H9 (cell line): ENCODE measurements at regions not wholly inside any gene's neighbourhood (a gene's known extent, or its start where the extent isn't known, plus 50 kb on each side); places are given as distances from the start of the nearest gene placed in this dataset.

ENCODE experiments used
- DNase-seq: peaks from one replicate; pipeline ENCODE4 v3.0.0-alpha.2; 2017
- H2AFZ ChIP-seq: one replicate; pipeline ENCODE4 v1.6.1; 2013; ENCODE audit warnings: mild to moderate bottlenecking, low read length, control low read depth, moderate library complexity
- H2AK5ac ChIP-seq: 2 replicates; pipeline ENCODE4 v1.6.1; 2013; ENCODE audit warnings: low read length, control low read depth, mixed read lengths; ENCODE audit not compliant: insufficient read length
- H2BK120ac ChIP-seq: one replicate; pipeline ENCODE4 v1.6.1; 2013; ENCODE audit warnings: low read depth, mild to moderate bottlenecking, low read length, control low read depth, inconsistent platforms; ENCODE audit not compliant: poor library complexity, severe bottlenecking
- H2BK12ac ChIP-seq: 2 replicates; pipeline ENCODE4 v1.6.1; 2013; ENCODE audit warnings: low read length, control low read depth, mixed read lengths, low read depth; ENCODE audit not compliant: insufficient read length
- H2BK15ac ChIP-seq: 2 replicates; pipeline ENCODE4 v1.6.1; 2013; ENCODE audit warnings: low read depth, low read length, control low read depth
- H2BK20ac ChIP-seq: one replicate; pipeline ENCODE4 v1.6.1; 2013; ENCODE audit warnings: low read depth, mild to moderate bottlenecking, low read length, control low read depth, inconsistent platforms; ENCODE audit not compliant: poor library complexity, severe bottlenecking
- H2BK5ac ChIP-seq: 2 replicates; pipeline ENCODE4 v1.6.1; 2013; ENCODE audit warnings: low read length, control low read depth, mixed read lengths; ENCODE audit not compliant: insufficient read length
- H3K14ac ChIP-seq: 2 replicates; pipeline ENCODE4 v1.6.1; 2013; ENCODE audit warnings: low read length, control low read depth; ENCODE audit not compliant: insufficient read depth
- H3K18ac ChIP-seq: 2 replicates; pipeline ENCODE4 v1.6.1; 2013; ENCODE audit warnings: low read depth, mild to moderate bottlenecking, mixed read lengths, low read length, control low read depth; ENCODE audit not compliant: insufficient read length
- H3K23ac ChIP-seq: 2 replicates; pipeline ENCODE4 v1.6.1; 2013; ENCODE audit warnings: low read length, control low read depth, mixed read lengths, low read depth; ENCODE audit not compliant: insufficient read length
- H3K23me2 ChIP-seq: 2 replicates; pipeline ENCODE4 v1.6.1; 2013; ENCODE audit warnings: low read depth, mild to moderate bottlenecking, mixed read lengths, low read length, control low read depth; ENCODE audit not compliant: insufficient read length, poor library complexity, severe bottlenecking
- H3K27ac ChIP-seq: 2 replicates; pipeline ENCODE4 v1.5.1; 2013; ENCODE audit warnings: low read length, control low read depth, mixed read lengths, low read depth; ENCODE audit not compliant: insufficient read length
- H3K27me3 ChIP-seq: 2 replicates; pipeline ENCODE4 v1.6.1; 2013; ENCODE audit warnings: low read length, control low read depth, inconsistent platforms; ENCODE audit not compliant: insufficient read depth
- H3K4ac ChIP-seq: 2 replicates; pipeline ENCODE4 v1.6.1; 2013; ENCODE audit warnings: low read depth, mild to moderate bottlenecking, control low read depth, inconsistent platforms, low read length, moderate library complexity
- H3K4me1 ChIP-seq: 2 replicates; pipeline ENCODE4 v1.6.1; 2013; ENCODE audit warnings: low read length, control low read depth, inconsistent platforms; ENCODE audit not compliant: insufficient read depth
- H3K4me2 ChIP-seq: 2 replicates; pipeline ENCODE4 v1.6.1; 2013; ENCODE audit warnings: low read length, control low read depth, mixed read lengths; ENCODE audit not compliant: insufficient read length, insufficient read depth
- H3K56ac ChIP-seq: 2 replicates; pipeline ENCODE4 v1.6.1; 2013; ENCODE audit warnings: low read depth, mild to moderate bottlenecking, mixed read lengths, low read length, control low read depth; ENCODE audit not compliant: insufficient read length
- H3K79me1 ChIP-seq: 2 replicates; pipeline ENCODE4 v1.6.1; 2013; ENCODE audit warnings: low read depth, mild to moderate bottlenecking, moderate library complexity, low read length, control low read depth, inconsistent platforms; ENCODE audit not compliant: insufficient read depth, poor library complexity, severe bottlenecking
- H3K79me2 ChIP-seq: 2 replicates; pipeline ENCODE4 v1.6.1; 2013; ENCODE audit warnings: low read length, control low read depth, inconsistent platforms; ENCODE audit not compliant: insufficient read depth
- H3K9ac ChIP-seq: 2 replicates; pipeline ENCODE4 v1.6.1; 2013; ENCODE audit warnings: low read length, control low read depth, mixed read lengths; ENCODE audit not compliant: insufficient read length; ENCODE audit errors: extremely low read depth
- H3K9me3 ChIP-seq: one replicate; pipeline ENCODE4 v1.6.1; 2013; ENCODE audit warnings: low read depth, low read length, inconsistent platforms; ENCODE audit not compliant: control insufficient read depth
- H3T11ph ChIP-seq: one replicate; pipeline ENCODE4 v1.6.1; 2013; ENCODE audit warnings: mild to moderate bottlenecking, low read length, control low read depth, inconsistent platforms
- H4K20me1 ChIP-seq: one replicate; pipeline ENCODE4 v1.6.1; 2013; ENCODE audit not compliant: control insufficient read depth, insufficient read length, insufficient read depth
- H4K5ac ChIP-seq: 2 replicates; pipeline ENCODE4 v1.6.1; 2013; ENCODE audit warnings: low read depth, mild to moderate bottlenecking, mixed read lengths, low read length, control low read depth; ENCODE audit not compliant: insufficient read length
- H4K8ac ChIP-seq: replicated peaks from 2 replicates; pipeline ENCODE4 v1.6.1; 2013; ENCODE audit warnings: low read length, control low read depth, mixed read lengths, low read depth; ENCODE audit not compliant: insufficient read length
- H4K91ac ChIP-seq: 2 replicates; pipeline ENCODE4 v1.6.1; 2013; ENCODE audit warnings: low read depth, mild to moderate bottlenecking, moderate library complexity, mixed read lengths, low read length, control low read depth; ENCODE audit not compliant: insufficient read length
- H3K27ac Mint-ChIP-seq, 3 experiments: 2 replicates in 2 of 3; 3 replicates in 1 of 3; pipeline ENCODE4 v1.8.0; 2020 to 2021; ENCODE audit warnings: mixed read lengths in 3 of 3, mild to moderate bottlenecking in 1 of 3, moderate library complexity in 1 of 3
- H3K27me3 Mint-ChIP-seq: 2 replicates; pipeline ENCODE4 v1.8.0; 2021; ENCODE audit warnings: low read depth, mild to moderate bottlenecking, moderate library complexity, mixed read lengths
- H3K36me3 Mint-ChIP-seq, 3 experiments: 2 replicates in 2 of 3; 3 replicates in 1 of 3; pipeline ENCODE4 v1.8.0; 2020 to 2021; ENCODE audit warnings: low read depth in 3 of 3, mixed read lengths in 3 of 3; ENCODE audit not compliant: insufficient read depth in 1 of 3
- H3K4me1 Mint-ChIP-seq, 2 experiments: 2 replicates each; pipeline ENCODE4 v1.8.0; 2020; ENCODE audit warnings: mixed read lengths in 2 of 2
- H3K4me3 Mint-ChIP-seq, 2 experiments: 2 replicates in 1 of 2; 3 replicates in 1 of 2; pipeline ENCODE4 v1.8.0; 2020 to 2021; ENCODE audit warnings: mild to moderate bottlenecking in 2 of 2, mixed read lengths in 2 of 2, moderate library complexity in 1 of 2
- H3K9me3 Mint-ChIP-seq, 2 experiments: 2 replicates in 1 of 2; 3 replicates in 1 of 2; pipeline ENCODE4 v1.8.0; 2020; ENCODE audit warnings: mild to moderate bottlenecking in 2 of 2, mixed read lengths in 2 of 2, moderate library complexity in 1 of 2
- WGBS: extraction: QIAGEN DNeasy Blood & Tissue Kit; methylation state at CpG from one replicate; pipeline ENCODE4 v1.1.7; 2013; ENCODE audit warnings: missing lambda C conversion rate, low lambda C conversion rate, mixed read lengths; ENCODE audit not compliant: insufficient read length; ENCODE audit errors: extremely low coverage; 5-methylcytosine and 5-hydroxymethylcytosine counted together
- TF ChIP-seq, protein P1 (sequence below): fragments of 200-600 bp; sonication (generic); conservative IDR thresholded peaks from 3 replicates; pipeline ENCODE4 v1.8.0; 2021; ENCODE audit warnings: antibody characterized with exemption, mild to moderate bottlenecking

DNA sequence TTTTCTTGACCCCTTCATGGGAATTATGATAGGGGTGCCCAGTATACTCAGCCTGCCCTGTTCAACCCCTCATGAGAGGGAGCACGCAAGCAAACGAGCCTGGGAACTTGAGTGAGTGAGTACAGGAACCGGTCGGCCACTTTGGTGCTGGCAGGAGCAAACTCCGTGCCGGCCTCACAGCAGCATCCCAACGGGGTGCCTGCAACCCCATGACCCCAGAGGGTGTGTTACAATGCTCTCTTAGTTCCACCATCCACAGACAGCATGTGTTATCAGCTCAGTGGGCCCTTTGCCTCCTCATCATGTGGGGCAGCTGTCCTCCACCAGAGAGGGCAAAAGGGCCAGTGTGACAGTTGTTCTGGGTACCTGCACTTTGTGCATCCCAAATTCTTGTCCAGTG, 289.8 kb downstream of the FRK start:
- TF ChIP-seq, protein P1, sequence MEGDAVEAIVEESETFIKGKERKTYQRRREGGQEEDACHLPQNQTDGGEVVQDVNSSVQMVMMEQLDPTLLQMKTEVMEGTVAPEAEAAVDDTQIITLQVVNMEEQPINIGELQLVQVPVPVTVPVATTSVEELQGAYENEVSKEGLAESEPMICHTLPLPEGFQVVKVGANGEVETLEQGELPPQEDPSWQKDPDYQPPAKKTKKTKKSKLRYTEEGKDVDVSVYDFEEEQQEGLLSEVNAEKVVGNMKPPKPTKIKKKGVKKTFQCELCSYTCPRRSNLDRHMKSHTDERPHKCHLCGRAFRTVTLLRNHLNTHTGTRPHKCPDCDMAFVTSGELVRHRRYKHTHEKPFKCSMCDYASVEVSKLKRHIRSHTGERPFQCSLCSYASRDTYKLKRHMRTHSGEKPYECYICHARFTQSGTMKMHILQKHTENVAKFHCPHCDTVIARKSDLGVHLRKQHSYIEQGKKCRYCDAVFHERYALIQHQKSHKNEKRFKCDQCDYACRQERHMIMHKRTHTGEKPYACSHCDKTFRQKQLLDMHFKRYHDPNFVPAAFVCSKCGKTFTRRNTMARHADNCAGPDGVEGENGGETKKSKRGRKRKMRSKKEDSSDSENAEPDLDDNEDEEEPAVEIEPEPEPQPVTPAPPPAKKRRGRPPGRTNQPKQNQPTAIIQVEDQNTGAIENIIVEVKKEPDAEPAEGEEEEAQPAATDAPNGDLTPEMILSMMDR, result no peak
- Histone ChIP-seq H2AK5ac (no peak overlapping the region), H3K4ac (no peak overlapping the region), H3K4me2 (no peak overlapping the region), H3K14ac (no peak overlapping the region), H3K4me1 (no peaks in the 10 kb centered on the region), H3K18ac (no peak overlapping the region), H3K27ac (no peak overlapping the region), H4K91ac (no peak overlapping the region), H3K27me3 (no peaks in the 10 kb centered on the region), H3K23ac (no peak overlapping the region), H2BK12ac (no peak overlapping the region), H2AFZ (no peak overlapping the region), H3K79me2 (no peaks in the 10 kb centered on the region), H3K79me1 (no peaks in the 10 kb centered on the region), H2BK15ac (no peak overlapping the region), H4K8ac (no peak overlapping the region), H2BK20ac (no peak overlapping the region), H3K9ac (no peak overlapping the region), H3T11ph (no peak overlapping the region), H3K9me3 (no peaks in the 10 kb centered on the region), H4K20me1 (no peaks in the 10 kb centered on the region), H3K56ac (no peak overlapping the region), H3K23me2 (no peaks in the 10 kb centered on the region), H4K5ac (no peak overlapping the region), H2BK5ac (no peak overlapping the region), H2BK120ac (no peak overlapping the region)
- H3K4me1 Mint-ChIP-seq, result no peaks in the 10 kb centered on the region
- no peak for DNase-seq
- H3K27ac Mint-ChIP-seq, result no peak overlapping the region
- H3K4me3 Mint-ChIP-seq, result no peak overlapping the region
- H3K9me3 Mint-ChIP-seq, result no peaks in the 10 kb centered on the region
- no peaks in the 10 kb centered on the region for H3K36me3 Mint-ChIP-seq
- H3K27me3 Mint-ChIP-seq, result no peaks in the 10 kb centered on the region
- WGBS, result no CpG with 5 or more reads among the region's 7 CpGs
